ENCODE measurements at regions not wholly inside any gene's neighbourhood (a gene's known extent, or its start where the extent isn't known, plus 50 kb on each side); places are given as distances from the start of the nearest gene placed in this dataset.
"Not testable (repeated sequence)": the region's sequence is repeated elsewhere in the genome, so short reads cannot be mapped to it uniquely, and the experiment has no call there.

- no peak for DNase-seq
Measured at GRCh38 chr7:23887660-23888059, 177.6 kb downstream of the STK31 start.

DNA sequence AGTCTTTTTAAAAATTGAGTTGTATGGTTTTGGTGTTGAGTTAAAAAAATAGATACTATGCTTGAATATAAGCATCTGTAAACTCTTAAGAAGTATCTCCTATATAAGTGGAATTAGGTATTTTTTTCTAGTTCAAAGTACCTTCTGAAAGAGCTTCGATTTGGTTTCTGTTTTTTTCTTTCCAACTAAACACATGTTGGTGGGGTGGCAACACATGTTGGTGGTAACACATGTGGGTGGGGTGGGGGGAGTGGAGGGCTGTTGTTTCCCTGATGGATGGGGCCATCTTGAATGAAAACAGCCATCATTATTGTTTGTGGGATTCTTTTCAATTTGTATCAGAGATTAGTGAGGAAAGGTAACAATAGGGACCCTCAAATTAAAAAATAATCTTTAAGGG, 178.9 kb downstream of the STK31 start:
- DNase-seq: no peak

- no peak for DNase-seq
Measured at GRCh38 chr7:23889566-23889965, 179.5 kb downstream of the STK31 start.

- DNase-seq: no peak
Measured at GRCh38 chr7:23892019-23892418, 182.0 kb downstream of the STK31 start.

DNA sequence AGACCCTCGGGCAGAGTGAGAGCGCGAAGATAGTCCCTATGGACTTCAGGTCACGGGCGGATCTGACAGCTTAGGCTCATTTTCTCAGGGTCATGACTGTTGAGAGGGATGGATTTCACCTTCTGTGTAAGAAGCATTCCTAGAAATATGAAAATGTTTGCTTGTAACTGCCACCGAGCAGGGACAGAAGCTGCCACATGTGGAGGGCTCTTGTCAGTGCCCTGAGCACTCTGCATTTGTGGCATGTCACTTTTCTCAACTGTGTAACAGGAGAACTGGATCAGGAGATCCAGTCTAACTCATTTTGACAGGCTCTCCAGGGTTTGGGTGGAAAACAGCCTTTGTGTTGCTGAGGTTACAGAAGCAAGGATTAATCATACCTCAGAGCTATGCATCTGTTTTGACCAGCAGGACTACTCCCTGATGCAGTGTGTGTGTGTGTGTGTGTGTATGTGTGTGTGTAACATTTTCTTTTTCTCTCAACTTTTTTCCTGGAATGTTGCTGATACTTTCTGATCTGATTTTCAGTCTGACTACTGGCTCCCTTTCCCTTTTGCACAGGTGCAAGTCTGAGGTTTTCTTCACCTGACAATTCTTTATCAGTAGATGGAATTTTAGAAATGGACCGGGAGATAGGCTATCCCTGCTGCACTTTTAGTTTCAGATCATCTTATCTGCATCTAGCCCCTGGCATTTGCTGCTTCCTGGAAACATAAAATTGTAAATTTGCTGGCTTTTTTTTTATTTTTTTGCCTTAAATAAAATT, 183.3 kb downstream of the STK31 start:
- no peak for DNase-seq

GRCh38 chr7:23893942-23894891, 184.2 kb downstream of the STK31 start:
- DNase-seq: no peak

GRCh38 chr7:23894892-23895569, 185.0 kb downstream of the STK31 start:
- no peak for DNase-seq

DNA sequence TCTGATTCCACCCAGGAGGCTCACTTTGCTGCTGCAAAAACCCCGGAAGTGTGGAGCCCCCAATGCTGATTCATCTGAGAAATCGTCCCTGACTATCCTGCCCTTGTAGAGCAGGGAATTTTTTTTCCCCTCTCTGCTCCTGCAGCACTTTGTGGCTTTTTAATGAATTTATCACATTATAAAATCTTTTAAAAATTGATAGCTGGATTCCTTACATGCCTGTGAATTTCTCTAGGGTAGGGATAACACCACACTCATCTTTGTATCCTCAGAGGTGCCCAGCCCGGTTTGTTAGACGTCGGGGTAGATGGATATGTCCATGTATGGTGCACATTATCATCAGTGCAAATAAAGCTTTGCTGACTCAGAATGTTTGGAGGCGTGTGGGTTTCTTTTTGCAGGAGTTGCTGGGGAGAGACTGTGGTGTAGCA, 185.7 kb downstream of the STK31 start:
- no peak for DNase-seq

GRCh38 chr7:23898619-23899018, 188.6 kb downstream of the STK31 start:
- DNase-seq: no peak

GRCh38 chr7:23904901-23905300, 194.9 kb downstream of the STK31 start:
- not testable (repeated sequence) for DNase-seq

DNA sequence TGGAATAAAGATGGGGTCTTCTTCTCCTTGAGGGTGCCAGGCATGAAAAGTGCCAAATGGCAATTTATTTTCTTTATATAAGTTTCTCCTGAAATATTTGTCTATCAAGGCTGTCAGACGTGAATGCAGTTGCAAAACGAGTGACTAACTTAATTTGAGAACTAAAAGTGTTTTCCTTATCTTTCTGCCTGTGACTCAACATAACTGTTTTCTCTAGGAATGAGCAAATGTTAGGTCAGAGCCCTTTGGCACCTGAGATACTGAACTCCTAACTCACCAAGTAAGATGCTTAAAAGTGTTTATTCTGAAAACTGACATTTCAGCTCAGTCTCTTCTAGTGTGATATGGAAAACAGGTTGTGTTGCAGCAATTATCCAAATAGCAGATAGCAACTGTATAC, 197.0 kb downstream of the STK31 start:
- no peak for DNase-seq

GRCh38 chr7:23909426-23909825, 199.4 kb downstream of the STK31 start:
- no peak for DNase-seq

DNA sequence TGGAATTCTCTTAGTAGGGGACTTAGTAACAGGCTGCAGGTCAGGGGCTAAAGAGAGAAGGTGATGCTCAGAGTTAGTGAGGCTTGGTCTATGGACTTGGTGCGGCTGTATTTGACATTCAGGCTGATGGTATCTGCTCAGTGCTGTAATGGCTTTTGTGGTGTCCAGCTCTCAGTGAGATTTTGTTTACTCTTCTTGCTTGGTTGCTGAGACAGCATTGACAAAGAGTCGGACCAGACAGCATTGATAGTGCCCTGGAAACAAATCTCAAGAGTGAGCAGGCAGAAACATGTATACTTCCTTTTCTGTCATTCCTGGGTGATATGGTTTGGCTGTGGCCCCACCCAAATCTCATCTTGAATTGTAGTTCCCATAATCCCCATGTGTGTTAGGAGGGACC, 202.0 kb downstream of the STK31 start:
- no peak for DNase-seq

DNA sequence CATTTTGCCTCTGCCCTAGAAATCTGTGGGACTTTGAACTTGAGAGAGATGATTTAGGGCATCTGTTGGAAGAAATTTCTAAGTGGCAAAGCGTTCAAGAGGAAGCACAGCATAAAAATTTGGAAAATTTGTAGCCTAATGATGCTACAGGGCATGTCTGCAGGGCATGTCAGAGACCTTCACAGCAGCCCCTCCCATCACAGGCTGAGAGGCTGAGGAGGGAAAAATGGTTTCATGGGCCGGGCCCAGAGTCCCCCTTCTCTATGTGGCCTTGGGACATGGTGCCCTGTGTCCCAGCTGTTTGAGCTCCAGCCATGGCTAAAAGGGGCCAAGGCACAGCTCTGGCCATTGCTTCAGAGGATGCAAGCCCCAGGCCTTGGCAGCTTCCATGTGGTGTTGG, 203.0 kb downstream of the STK31 start:
- no peak for DNase-seq

DNA sequence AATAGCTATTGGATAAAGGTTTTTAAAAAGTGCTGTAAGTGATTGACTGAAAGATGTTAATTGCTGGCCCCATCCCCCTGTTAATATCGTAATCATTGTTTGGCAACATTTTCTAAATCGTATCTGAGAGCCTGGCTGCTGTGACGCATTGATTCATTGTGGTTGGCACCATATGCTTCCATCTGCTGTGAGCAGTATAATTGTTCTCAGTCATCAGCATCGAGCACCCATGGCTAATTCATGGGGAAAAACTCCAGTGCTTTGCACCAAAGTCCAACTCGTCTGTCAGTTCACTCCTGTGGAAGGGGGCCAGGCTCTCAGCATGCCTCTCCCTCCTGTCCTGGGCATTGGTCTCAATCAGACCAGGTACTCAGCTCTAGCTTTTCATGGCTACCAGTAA, 205.2 kb downstream of the STK31 start:
- no peak for DNase-seq

DNA sequence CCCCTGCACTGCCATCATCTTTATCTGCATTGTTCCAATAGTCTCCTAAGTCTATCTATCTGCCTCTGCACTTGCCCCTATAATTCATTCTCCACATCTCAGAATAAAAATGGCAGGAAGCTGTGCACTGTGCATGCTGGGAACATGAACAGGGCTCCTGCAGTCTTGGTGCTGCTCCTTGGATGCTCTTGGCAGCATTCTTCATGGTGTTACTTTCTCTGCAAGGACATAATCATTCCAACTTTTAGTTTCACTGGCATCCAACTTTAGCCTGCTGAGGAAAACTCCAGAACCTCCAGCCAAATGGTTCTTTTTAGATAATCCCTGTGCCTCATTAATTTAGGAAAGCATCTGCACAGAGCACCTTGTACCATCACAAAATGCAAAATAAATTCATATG, 208.3 kb downstream of the STK31 start:
- no peak for DNase-seq

GRCh38 chr7:23918856-23919255, 208.8 kb downstream of the STK31 start:
- DNase-seq: no peak

- DNase-seq: no peak
Measured at GRCh38 chr7:23925088-23925487, 215.1 kb downstream of the STK31 start.

- no peak for DNase-seq
Measured at GRCh38 chr7:23927709-23928417, 217.8 kb downstream of the STK31 start.

- no peak for DNase-seq
Measured at GRCh38 chr7:23928418-23928775, 218.4 kb downstream of the STK31 start.

DNA sequence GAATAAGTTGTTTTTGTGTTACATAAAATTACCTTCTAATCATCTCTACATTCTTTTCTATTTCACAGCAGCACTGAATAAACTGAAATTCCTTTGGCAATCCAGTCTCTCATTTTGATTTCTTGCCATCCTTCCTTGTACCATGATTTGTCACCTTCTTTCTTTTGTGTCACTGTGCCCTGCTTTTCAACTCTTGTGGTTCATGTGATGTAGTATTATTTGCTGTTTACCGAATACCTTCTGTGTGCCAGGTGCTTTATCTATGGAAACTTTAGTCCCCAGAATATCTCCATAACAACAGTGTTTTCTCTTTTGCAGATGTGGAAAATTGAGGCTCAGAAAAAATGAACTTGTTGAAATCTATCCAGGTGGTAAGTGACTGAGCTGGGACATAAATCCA, 220.3 kb downstream of the STK31 start:
- no peak for DNase-seq

GRCh38 chr7:23931633-23932032, 221.6 kb downstream of the STK31 start:
- no peak for DNase-seq

All from right lung (tissue), 2 donors.